ENCODE measurements at regions not wholly inside any gene's neighbourhood (a gene's known extent, or its start where the extent isn't known, plus 50 kb on each side); places are given as distances from the start of the nearest gene placed in this dataset.
"Not testable (repeated sequence)": the region's sequence is repeated elsewhere in the genome, so short reads cannot be mapped to it uniquely, and the experiment has no call there.

DNA sequence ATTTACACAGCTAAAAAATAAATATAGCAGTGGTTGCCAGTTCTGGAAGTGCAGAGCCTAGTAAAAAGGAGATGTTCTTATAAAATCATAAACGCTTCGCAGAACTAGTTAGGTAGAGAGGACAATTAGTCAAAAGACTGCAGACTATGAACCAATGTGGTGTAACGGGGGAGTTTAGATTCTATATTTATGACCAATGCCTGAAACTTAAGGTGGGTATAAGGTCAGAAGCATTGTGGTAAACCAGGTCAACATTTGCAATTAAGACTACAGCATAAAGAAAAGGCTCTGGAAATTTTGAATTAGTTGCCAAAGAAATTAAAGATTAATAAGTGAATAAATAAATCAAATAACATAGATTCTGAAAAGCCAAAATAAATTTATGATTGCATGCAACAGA, 370.4 kb downstream of the PRDM9 start:
- Mint-ChIP-seq H3K9me3 (no peaks in the 10 kb centered on the region), H3K36me3 (no peaks in the 10 kb centered on the region), H3K4me3 (no peak overlapping the region), H3K27ac (no peak overlapping the region), H3K4me1 (ENCODE audit: unreplicated experiment) (no peaks in the 10 kb centered on the region), H3K27me3 (no peaks in the 10 kb centered on the region)
- DNase-seq (ENCODE audit: extremely low spot score, unreplicated experiment) = no peak
- TF ChIP-seq, protein P1, sequence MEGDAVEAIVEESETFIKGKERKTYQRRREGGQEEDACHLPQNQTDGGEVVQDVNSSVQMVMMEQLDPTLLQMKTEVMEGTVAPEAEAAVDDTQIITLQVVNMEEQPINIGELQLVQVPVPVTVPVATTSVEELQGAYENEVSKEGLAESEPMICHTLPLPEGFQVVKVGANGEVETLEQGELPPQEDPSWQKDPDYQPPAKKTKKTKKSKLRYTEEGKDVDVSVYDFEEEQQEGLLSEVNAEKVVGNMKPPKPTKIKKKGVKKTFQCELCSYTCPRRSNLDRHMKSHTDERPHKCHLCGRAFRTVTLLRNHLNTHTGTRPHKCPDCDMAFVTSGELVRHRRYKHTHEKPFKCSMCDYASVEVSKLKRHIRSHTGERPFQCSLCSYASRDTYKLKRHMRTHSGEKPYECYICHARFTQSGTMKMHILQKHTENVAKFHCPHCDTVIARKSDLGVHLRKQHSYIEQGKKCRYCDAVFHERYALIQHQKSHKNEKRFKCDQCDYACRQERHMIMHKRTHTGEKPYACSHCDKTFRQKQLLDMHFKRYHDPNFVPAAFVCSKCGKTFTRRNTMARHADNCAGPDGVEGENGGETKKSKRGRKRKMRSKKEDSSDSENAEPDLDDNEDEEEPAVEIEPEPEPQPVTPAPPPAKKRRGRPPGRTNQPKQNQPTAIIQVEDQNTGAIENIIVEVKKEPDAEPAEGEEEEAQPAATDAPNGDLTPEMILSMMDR (conservative IDR thresholded peaks at IDR 0.05) = no peak

DNA sequence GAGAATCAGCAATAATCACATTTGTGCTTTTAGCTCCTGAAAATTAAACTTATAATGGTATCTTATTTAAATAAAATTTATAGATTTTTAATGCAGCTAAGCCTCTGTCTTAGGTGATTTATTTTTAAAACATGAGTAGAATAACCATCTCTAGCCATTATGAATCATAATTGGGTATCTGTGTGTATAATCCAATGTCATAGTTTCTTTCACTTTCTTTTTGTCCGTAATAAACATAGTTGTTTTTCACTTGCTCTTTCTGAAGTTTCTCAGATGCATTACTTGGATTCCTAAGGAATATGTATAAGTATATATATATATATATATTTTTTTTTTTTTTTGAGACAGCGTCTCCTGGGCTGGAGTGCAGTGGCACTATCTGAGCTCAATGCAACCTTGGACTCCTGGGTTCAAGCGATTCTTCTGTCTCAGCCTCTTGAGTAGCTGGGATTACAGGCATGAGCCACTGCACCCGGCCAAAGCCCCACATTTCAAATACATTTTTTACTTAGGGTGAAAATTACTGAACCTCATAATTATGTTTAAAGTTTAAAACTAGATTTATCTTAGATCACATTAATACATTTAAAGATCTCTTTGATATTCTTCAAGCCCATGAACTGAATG, 377.1 kb downstream of the PRDM9 start:
- Mint-ChIP-seq H3K36me3 (no peaks in the 10 kb centered on the region), H3K27me3 (no peaks in the 10 kb centered on the region), H3K4me3 (no peak overlapping the region), H3K4me1 (ENCODE audit: unreplicated experiment) (no peaks in the 10 kb centered on the region), H3K9me3 (no peaks in the 10 kb centered on the region), H3K27ac (no peak overlapping the region)
- TF ChIP-seq, protein P1 (conservative IDR thresholded peaks at IDR 0.05) = no peak
- DNase-seq (ENCODE audit: extremely low spot score, unreplicated experiment) = no peak

DNA sequence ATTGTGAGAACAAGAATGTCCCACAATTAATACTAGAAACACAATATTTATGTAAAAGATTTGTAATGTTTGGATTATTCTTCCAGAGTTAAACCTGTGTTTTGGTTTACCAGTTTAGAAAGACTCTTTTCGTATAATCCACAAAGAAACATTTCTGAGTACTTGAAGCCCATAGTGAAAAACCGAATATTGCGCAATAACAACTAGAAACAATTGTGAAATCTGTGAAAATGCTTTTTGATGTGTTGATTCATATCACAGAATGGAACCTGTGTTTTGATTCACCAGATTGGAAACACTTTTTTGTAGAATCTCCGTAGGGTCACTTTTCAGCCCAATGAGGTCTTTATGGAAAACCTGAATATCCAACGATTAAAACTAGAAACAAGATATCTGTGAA, 386.2 kb downstream of the PRDM9 start:
- no peak overlapping the region for H3K27ac Mint-ChIP-seq
- H3K4me3 Mint-ChIP-seq = no peak overlapping the region

DNA sequence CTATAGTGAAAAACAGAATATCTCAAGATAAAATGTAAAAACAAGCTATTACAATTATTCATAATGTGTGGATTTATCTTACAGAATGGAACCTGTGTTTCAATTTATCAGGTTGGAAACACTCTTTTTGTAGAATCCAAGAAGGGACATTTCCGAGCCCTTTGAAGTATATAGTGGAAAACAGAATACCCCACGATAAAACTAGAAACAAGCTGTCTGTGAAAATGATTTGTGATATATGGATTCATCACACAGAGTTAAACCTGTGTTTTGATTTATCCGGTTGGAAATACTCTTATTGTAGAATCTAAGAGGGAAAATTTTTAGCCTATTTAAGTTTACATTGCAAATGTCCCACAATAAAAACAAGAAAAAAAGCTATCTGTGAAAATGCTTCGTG, 388.2 kb downstream of the PRDM9 start:
- Mint-ChIP-seq H3K4me3 (no peak overlapping the region), H3K36me3 (no peaks in the 10 kb centered on the region), H3K27ac (no peak overlapping the region), H3K27me3 (no peaks in the 10 kb centered on the region), H3K9me3 (no peaks in the 10 kb centered on the region), H3K4me1 (ENCODE audit: unreplicated experiment) (no peaks in the 10 kb centered on the region)
- TF ChIP-seq, protein P1 (conservative IDR thresholded peaks at IDR 0.05) = no peak
- no peak for DNase-seq (ENCODE audit: extremely low spot score, unreplicated experiment)

More for the DNA sequence above, 386.2 kb downstream of the PRDM9 start:
- H3K36me3 Mint-ChIP-seq = no peaks in the 10 kb centered on the region
- H3K4me1 Mint-ChIP-seq (ENCODE audit: unreplicated experiment) = no peaks in the 10 kb centered on the region
- H3K9me3 Mint-ChIP-seq = no peaks in the 10 kb centered on the region
- no peak for DNase-seq (ENCODE audit: extremely low spot score, unreplicated experiment)
- TF ChIP-seq, protein P1 (conservative IDR thresholded peaks at IDR 0.05) = no peak
- no peaks in the 10 kb centered on the region for H3K27me3 Mint-ChIP-seq

DNA sequence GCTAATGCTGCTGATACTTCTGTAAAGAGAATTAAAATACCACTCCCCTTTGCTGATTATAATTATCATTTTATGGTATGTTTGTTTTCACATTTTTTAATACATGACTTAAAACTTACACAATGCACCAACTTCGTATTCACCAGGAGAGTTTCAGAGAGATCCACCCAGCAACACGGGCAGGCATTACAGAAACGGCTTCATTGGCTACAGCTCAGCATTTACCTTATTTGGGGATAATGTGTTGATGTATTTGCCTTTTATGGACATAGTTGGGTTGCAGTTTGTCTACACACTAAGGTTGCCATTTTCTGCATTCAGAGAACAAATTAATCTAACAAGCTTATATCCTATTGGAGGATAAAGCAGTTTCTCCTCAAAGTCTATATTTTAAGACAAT, 423.6 kb downstream of the PRDM9 start:
- no peak overlapping the region for H3K4me3 Mint-ChIP-seq
- no peak for DNase-seq (ENCODE audit: extremely low spot score, unreplicated experiment)
- no peaks in the 10 kb centered on the region for H3K4me1 Mint-ChIP-seq (ENCODE audit: unreplicated experiment)
- H3K9me3 Mint-ChIP-seq = peaks cover 4% of the 10 kb centered on the region
- TF ChIP-seq, protein P1 (conservative IDR thresholded peaks at IDR 0.05) = no peak
- H3K27ac Mint-ChIP-seq = no peak overlapping the region
- H3K27me3 Mint-ChIP-seq = no peaks in the 10 kb centered on the region
- no peaks in the 10 kb centered on the region for H3K36me3 Mint-ChIP-seq

DNA sequence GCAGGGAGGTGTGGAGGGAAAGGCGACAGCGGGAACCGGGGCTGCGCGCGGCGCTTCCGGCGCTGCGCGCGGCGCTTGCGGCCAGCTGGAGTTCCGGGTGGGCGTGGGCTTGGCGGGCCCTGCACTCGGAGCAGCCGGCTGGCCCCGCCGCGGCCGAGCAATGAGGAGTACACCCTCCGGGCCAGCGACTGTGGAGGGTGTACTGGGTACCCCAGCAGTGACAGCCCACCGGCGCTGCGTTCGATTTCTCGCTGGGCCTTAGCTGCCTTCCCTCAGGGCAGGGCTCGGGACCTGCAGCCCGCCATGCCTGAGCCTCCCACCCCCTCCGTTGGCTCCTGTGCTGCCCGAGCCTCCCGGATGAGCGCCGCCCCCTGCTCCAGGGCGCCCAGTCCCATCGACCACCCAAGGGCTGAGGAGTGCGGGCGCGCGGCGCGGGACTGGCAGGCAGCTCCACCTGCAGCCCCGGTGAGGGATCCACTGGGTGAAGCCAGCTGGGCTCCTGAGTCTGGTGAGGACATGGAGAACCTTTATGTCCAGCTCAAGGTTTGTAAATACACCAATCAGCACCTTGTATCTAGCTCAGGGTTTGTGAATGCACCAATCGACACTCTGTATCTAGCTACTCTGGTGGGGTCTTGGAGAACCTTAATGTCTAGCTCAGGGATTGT, 444.0 kb downstream of the PRDM9 start:
- not testable (repeated sequence) for H3K27me3 Mint-ChIP-seq; H3K36me3 Mint-ChIP-seq; H3K27ac Mint-ChIP-seq; H3K9me3 Mint-ChIP-seq; H3K4me3 Mint-ChIP-seq; H3K4me1 Mint-ChIP-seq (ENCODE audit: unreplicated experiment); DNase-seq (ENCODE audit: extremely low spot score, unreplicated experiment)

All from type B pancreatic cell (in vitro differentiated cells).